ENCODE measurements at regions not wholly inside any gene's neighbourhood (a gene's known extent, or its start where the extent isn't known, plus 50 kb on each side); places are given as distances from the start of the nearest gene placed in this dataset.

DNA sequence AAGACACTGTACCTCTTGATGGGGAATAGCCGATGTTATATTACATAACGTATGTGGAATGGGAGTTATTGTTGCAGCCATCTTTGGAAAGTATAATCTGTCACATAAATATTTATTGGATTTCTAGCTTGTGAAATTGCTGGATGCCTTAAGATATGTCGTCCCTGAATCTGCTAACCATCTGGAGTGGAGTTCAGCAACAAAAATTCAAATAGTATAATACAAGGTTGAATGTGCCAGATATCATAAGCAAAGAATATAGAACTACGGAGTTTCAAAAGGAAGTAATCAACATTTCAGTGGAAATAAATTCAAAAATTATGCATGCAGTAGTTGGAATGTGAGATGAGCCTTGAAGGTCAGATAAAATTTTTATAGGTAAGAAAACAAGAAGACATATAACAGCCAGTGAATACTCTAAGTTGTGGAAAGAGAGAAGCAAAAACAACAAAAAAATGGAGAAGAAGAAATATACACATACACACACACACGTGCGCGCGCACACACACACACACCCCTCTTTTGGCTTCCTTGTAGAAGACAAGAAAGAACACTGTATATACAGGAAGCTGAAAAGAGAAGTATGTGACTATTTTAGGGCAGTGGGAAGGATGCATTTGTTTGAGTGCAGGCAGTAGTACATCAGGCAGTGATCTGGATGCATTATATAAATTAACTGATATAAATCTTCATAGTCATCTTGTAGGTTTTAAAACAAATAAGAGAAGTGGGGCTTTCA, 516.7 kb downstream of the KCNT2 start:
- CTCF ChIA-PET, result no interaction called here
- POLR2A ChIA-PET, result no interaction called here

GRCh38 chr1:196090226-196090625, 518.0 kb downstream of the KCNT2 start:
- peaks cover 2% of the 10 kb centered on the region for H3K9me3 Mint-ChIP-seq
- CTCF ChIA-PET, result no interaction called here
- H3K4me1 Mint-ChIP-seq, result no peaks in the 10 kb centered on the region
- H3K4me3 Mint-ChIP-seq, result no peak overlapping the region
- H3K36me3 Mint-ChIP-seq (ENCODE audit: low read depth), result no peaks in the 10 kb centered on the region
- no peak for TF ChIP-seq CTCF (IDR thresholded peaks at IDR 0.05)
- intact Hi-C loops (cut with micrococcal nuclease), result no loop called here
- H3K27me3 Mint-ChIP-seq, result no peaks in the 10 kb centered on the region
- DNase-seq (no peak), ATAC-seq (ENCODE audit: low read depth) (no peak)
- H3K27ac Mint-ChIP-seq, result no peak overlapping the region
- POLR2A ChIA-PET, result no interaction called here

More for the DNA sequence above, 516.7 kb downstream of the KCNT2 start:
- H3K9me3 Mint-ChIP-seq, result peaks cover 2% of the 10 kb centered on the region
- no peak for TF ChIP-seq CTCF (IDR thresholded peaks at IDR 0.05)
- H3K27me3 Mint-ChIP-seq, result no peaks in the 10 kb centered on the region
- intact Hi-C loops (cut with micrococcal nuclease), result no loop called here
- DNase-seq (no peak), ATAC-seq (ENCODE audit: low read depth) (no peak)
- no peaks in the 10 kb centered on the region for H3K4me1 Mint-ChIP-seq
- H3K27ac Mint-ChIP-seq, result no peak overlapping the region
- H3K36me3 Mint-ChIP-seq (ENCODE audit: low read depth), result no peaks in the 10 kb centered on the region
- H3K4me3 Mint-ChIP-seq, result no peak overlapping the region

DNA sequence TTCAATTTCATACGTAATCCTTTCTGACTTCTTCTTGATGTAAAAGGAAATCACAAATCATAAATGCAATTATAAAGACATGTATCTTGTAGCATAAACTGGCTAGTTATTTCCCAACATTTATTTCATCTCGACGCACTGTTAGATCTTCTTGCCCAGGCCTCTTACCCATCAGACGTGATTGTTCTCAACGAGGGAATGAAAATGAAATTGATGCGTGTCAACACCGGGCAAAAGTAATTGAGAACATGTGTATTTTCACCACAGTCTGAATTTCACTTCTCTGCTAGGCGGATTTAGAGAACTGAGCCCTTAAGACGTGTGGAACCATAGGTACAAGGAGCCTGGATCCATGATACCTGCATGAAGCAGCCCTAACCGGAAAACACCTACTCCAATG, 519.7 kb downstream of the KCNT2 start:
- Mint-ChIP-seq H3K4me1 (no peaks in the 10 kb centered on the region), H3K9me3 (no peaks in the 10 kb centered on the region), H3K36me3 (ENCODE audit: low read depth) (no peaks in the 10 kb centered on the region), H3K27me3 (no peaks in the 10 kb centered on the region), H3K27ac (no peak overlapping the region), H3K4me3 (no peak overlapping the region)
- intact Hi-C loops (cut with micrococcal nuclease), result no loop called here
- ChIA-PET CTCF (no interaction called here), POLR2A (no interaction called here)
- DNase-seq, result no peak
- no peak for TF ChIP-seq CTCF (IDR thresholded peaks at IDR 0.05)
- no peak for ATAC-seq (ENCODE audit: low read depth)

DNA sequence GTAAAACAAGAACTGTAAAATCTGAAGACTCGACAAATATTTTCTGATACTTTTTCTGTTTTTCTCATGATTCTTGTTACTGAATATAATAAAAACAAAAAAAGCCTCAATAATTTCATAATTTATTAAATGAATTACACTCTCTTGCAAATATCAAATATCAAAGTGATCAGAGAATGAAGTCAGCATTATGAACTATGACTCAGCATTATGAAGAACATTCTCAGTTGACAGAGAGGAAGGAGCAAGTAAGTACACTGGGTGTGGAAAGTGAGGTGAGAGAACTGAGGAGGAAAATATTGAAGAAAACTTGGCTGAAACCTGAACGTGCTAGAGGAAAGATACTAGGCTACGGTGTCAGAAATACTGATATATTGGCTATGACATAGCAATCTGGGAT, 529.5 kb downstream of the KCNT2 start:
- no peak for TF ChIP-seq CTCF (IDR thresholded peaks at IDR 0.05)
- CTCF ChIA-PET, result no interaction called here

DNA sequence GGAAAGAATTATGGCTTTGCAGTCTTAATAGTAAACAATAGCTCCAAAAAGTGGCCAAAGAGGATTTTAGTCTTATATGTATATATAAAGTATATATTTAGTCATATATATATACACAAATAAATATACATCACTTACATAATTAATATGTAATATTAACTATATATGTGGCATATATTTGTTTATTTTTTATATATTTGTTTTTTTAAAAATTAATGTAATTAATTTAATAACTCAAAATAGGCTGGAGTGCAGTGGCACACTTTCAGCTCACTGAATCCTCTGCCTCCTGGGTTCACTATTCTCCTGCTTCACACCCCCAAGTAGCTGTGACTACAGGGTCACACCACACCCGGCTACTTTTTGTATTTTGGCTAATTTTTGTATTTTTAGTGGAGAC, 532.6 kb downstream of the KCNT2 start:
- H3K4me1 Mint-ChIP-seq, result no peaks in the 10 kb centered on the region
- TF ChIP-seq CTCF (IDR thresholded peaks at IDR 0.05), result no peak
- POLR2A ChIA-PET, result no interaction called here
- no peak overlapping the region for H3K4me3 Mint-ChIP-seq
- H3K9me3 Mint-ChIP-seq, result no peaks in the 10 kb centered on the region
- no peak overlapping the region for H3K27ac Mint-ChIP-seq
- CTCF ChIA-PET, result no interaction called here
- DNase-seq (no peak), ATAC-seq (ENCODE audit: low read depth) (no peak)
- H3K27me3 Mint-ChIP-seq, result no peaks in the 10 kb centered on the region
- intact Hi-C loops (cut with micrococcal nuclease), result no loop called here
- H3K36me3 Mint-ChIP-seq (ENCODE audit: low read depth), result no peaks in the 10 kb centered on the region

More for the DNA sequence above, 529.5 kb downstream of the KCNT2 start:
- Mint-ChIP-seq H3K36me3 (ENCODE audit: low read depth) (no peaks in the 10 kb centered on the region), H3K27me3 (no peaks in the 10 kb centered on the region), H3K4me1 (no peaks in the 10 kb centered on the region), H3K9me3 (peaks cover 4% of the 10 kb centered on the region), H3K4me3 (no peak overlapping the region), H3K27ac (no peak overlapping the region)
- intact Hi-C loops (cut with micrococcal nuclease), result no loop called here
- no peak for DNase-seq
- POLR2A ChIA-PET, result no interaction called here
- ATAC-seq (ENCODE audit: low read depth), result no peak
